HepG2 (cell line): ENCODE measurements at regions not wholly inside any gene's neighbourhood (a gene's known extent, or its start where the extent isn't known, plus 50 kb on each side); places are given as distances from the start of the nearest gene placed in this dataset.

ENCODE experiments used
- ATAC-seq: fragments of 200-7000 bp; cut with Tn5 transposase; 3 replicates; pipeline ENCODE4 v1.9.1; 2020; ENCODE audit warnings: mild to moderate bottlenecking, moderate library complexity
- BruUV-seq: library from RNA; stranded (reverse); fragments of 400-500 nt; replicated peaks from 2 replicates; lab custom pipeline; 2021; lab: Mats Ljungman, UMichigan
- CTCF ChIA-PET: fragments of 300-600 bp; formaldehyde crosslinking; extraction: SDS; loops from one replicate; lab custom pipeline; 2021; ENCODE audit warnings: low total read pairs, inconsistent platforms, low intra/inter-chr PET ratio; lab: Yijun Ruan, JAX
- POLR2A ChIA-PET: fragments of 350-600 bp; sonication (Branson Sonifier 250); formaldehyde crosslinking; loops from one replicate; lab custom pipeline; 2020; ENCODE audit warnings: antibody characterized with exemption, inconsistent platforms; lab: Yijun Ruan, JAX
- DNase-seq: peaks from one replicate; pipeline ENCODE4 v3.0.0-alpha.2; 2015; ENCODE audit warnings: low spot score
- FAIRE-seq: peaks from 3 replicates; lab custom pipeline; 2011; peaks lifted over from hg19 to GRCh38; lab: Jason Lieb, UNC
- H2AFZ ChIP-seq: one replicate; pipeline ENCODE4 v1.6.1; 2011; ENCODE audit warnings: low read length, inconsistent platforms
- H3K27ac ChIP-seq: fragments of 300-600 bp; 3 replicates; pipeline ENCODE4 v1.8.0; 2011; ENCODE audit warnings: mixed run types, mild to moderate bottlenecking, mixed read lengths, low read length, inconsistent platforms; ENCODE audit not compliant: insufficient read depth; ENCODE audit errors: extremely low read length
- H3K27me3 ChIP-seq, 2 experiments: fragments of 200-600 bp in 1 of 2; 2 replicates in 1 of 2; 3 replicates in 1 of 2; pipeline versions ENCODE4 v1.6.0 to v1.8.0; 2011; ENCODE audit warnings: low read length in 2 of 2, mild to moderate bottlenecking in 2 of 2, moderate library complexity in 2 of 2, inconsistent platforms in 1 of 2; ENCODE audit not compliant: insufficient read depth in 2 of 2, control insufficient read depth in 1 of 2
- H3K36me3 ChIP-seq, 2 experiments: fragments of 200-600 bp in 1 of 2; replicated peaks in 1 of 2; 2 replicates in 1 of 2; 3 replicates in 1 of 2; pipeline versions ENCODE4 v1.5.1 to v1.8.0; 2011; ENCODE audit warnings: low read length in 2 of 2, inconsistent platforms in 1 of 2; ENCODE audit not compliant: insufficient read depth in 2 of 2, control insufficient read depth in 1 of 2
- H3K4me1 ChIP-seq: 2 replicates; pipeline ENCODE4 v1.5.1; 2012; ENCODE audit warnings: low read length, inconsistent platforms; ENCODE audit not compliant: insufficient read depth
- H3K4me2 ChIP-seq: 2 replicates; pipeline ENCODE4 v1.6.0; 2011; ENCODE audit warnings: low read depth, low read length, inconsistent platforms
- H3K4me3 ChIP-seq, 3 experiments: fragments of 200-600 bp in 1 of 3; sonication (generic), shearing (Covaris generic) in 1 of 3; replicated peaks in 1 of 3; 2 replicates each; pipeline ENCODE4 v1.5.1; 2011 to 2016; ENCODE audit warnings: low read length in 3 of 3, inconsistent platforms in 2 of 3, low read depth in 2 of 3, mild to moderate bottlenecking in 2 of 3, control low read depth in 1 of 3, mixed read lengths in 1 of 3; ENCODE audit not compliant: insufficient read depth in 1 of 3
- H3K79me2 ChIP-seq: one replicate; pipeline ENCODE4 v1.6.1; 2011; ENCODE audit warnings: low read length, inconsistent platforms; ENCODE audit not compliant: insufficient read depth
- H3K9ac ChIP-seq: 2 replicates; pipeline ENCODE4 v1.6.0; 2011; ENCODE audit warnings: mild to moderate bottlenecking, low read depth, low read length, inconsistent platforms; ENCODE audit not compliant: insufficient read depth
- H3K9me3 ChIP-seq: 2 replicates; pipeline ENCODE4 v1.5.1; 2012; ENCODE audit warnings: mild to moderate bottlenecking, low read length
- H4K20me1 ChIP-seq: 2 replicates; pipeline ENCODE4 v1.6.0; 2011; ENCODE audit warnings: inconsistent platforms, mild to moderate bottlenecking, low read length, moderate library complexity; ENCODE audit not compliant: insufficient read depth
- ATF1 ChIP-seq: IDR thresholded peaks from 2 replicates; pipeline ENCODE4 v1.6.1; 2016; ENCODE audit warnings: mild to moderate bottlenecking, control low read depth
- CCDC6 ChIP-seq: sonication (generic); formaldehyde crosslinking; IDR thresholded peaks from 2 replicates; pipeline ENCODE4 v1.8.1; 2022; ENCODE audit warnings: mild to moderate bottlenecking, missing genetic modification reagents, moderate library complexity
- DNMT1 ChIP-seq: sonication (generic); formaldehyde crosslinking; IDR thresholded peaks from 2 replicates; pipeline ENCODE4 v1.5.1; 2020; ENCODE audit warnings: mild to moderate bottlenecking, missing genetic modification reagents
- EHMT2 ChIP-seq: fragments of 200-600 bp; sonication (generic); IDR thresholded peaks from 2 replicates; pipeline ENCODE4 v1.7.0; 2017; ENCODE audit warnings: antibody characterized with exemption, low read depth, low read length, borderline replicate concordance
- FOSL2 ChIP-seq: sonication (generic); formaldehyde crosslinking; IDR thresholded peaks from 2 replicates; pipeline ENCODE4 v1.4.0; 2020; ENCODE audit warnings: missing genetic modification reagents
- HHEX ChIP-seq: IDR thresholded peaks from 2 replicates; pipeline ENCODE4 v1.6.1; 2016; ENCODE audit warnings: control low read depth
- IRF2 ChIP-seq: IDR thresholded peaks from 2 replicates; pipeline ENCODE4 v1.6.1; 2018; ENCODE audit warnings: missing genetic modification reagents, missing compliant biosample characterization
- NFATC3 ChIP-seq: sonication (generic); formaldehyde crosslinking; IDR thresholded peaks from 2 replicates; pipeline ENCODE4 v1.5.1; 2020; ENCODE audit warnings: mild to moderate bottlenecking, missing genetic modification reagents
- YEATS4 ChIP-seq: sonication (generic); formaldehyde crosslinking; IDR thresholded peaks from 2 replicates; pipeline ENCODE4 v1.4.0; 2020; ENCODE audit warnings: missing genetic modification reagents, borderline replicate concordance
- ZBTB21 ChIP-seq: sonication (generic); formaldehyde crosslinking; IDR thresholded peaks from 2 replicates; pipeline ENCODE4 v1.4.0; 2020; ENCODE audit warnings: missing genetic modification reagents
- ZNF121 ChIP-seq: sonication (generic); formaldehyde crosslinking; IDR thresholded peaks from 2 replicates; pipeline ENCODE4 v1.5.0; 2020; ENCODE audit warnings: mild to moderate bottlenecking, missing genetic modification reagents
- ZNF496 ChIP-seq: sonication (generic); formaldehyde crosslinking; IDR thresholded peaks from 2 replicates; pipeline ENCODE4 v1.8.1; 2023; ENCODE audit warnings: mild to moderate bottlenecking, moderate library complexity, missing genetic modification reagents; ENCODE audit not compliant: insufficient replicate concordance
- ZNF501 ChIP-seq: sonication (generic); formaldehyde crosslinking; IDR thresholded peaks from 2 replicates; pipeline ENCODE4 v1.5.1; 2020; ENCODE audit warnings: mild to moderate bottlenecking, moderate library complexity, missing genetic modification reagents
- ZNF878 ChIP-seq: sonication (generic); formaldehyde crosslinking; IDR thresholded peaks from 2 replicates; pipeline ENCODE4 v1.8.1; 2023; ENCODE audit warnings: mild to moderate bottlenecking, missing genetic modification reagents, moderate library complexity
- WGBS: methylation state at CpG from one replicate; pipeline ENCODE4 v1.1.6; 2017; ENCODE audit warnings: low lambda C conversion rate; 5-methylcytosine and 5-hydroxymethylcytosine counted together
- in situ Hi-C: cut with HindIII; loops from 2 replicates; pipeline ENCODE4 v1.10.0; 2017; ENCODE audit warnings: low pct_unique_long_range_greater_than_20kb; ENCODE audit not compliant: extremely low pct_ligation_motif_present
- intact Hi-C: fragments of 100-400 bp; cut with micrococcal nuclease; formaldehyde crosslinking; loops from one replicate; pipeline ENCODE4 v1.10.0; 2022; ENCODE audit not compliant: unreplicated experiment
- TF ChIP-seq, protein P1 (sequence below): sonication (generic); formaldehyde crosslinking; IDR thresholded peaks from 2 replicates; pipeline ENCODE4 v1.5.0; 2020; ENCODE audit warnings: missing genetic modification reagents, mild to moderate bottlenecking, borderline replicate concordance
- TF ChIP-seq, protein P2 (sequence below): sonication (generic); formaldehyde crosslinking; IDR thresholded peaks from 2 replicates; pipeline ENCODE4 v1.5.1; 2020; ENCODE audit warnings: missing genetic modification reagents, mild to moderate bottlenecking, borderline replicate concordance
- TF ChIP-seq, protein P3 (sequence below): sonication (generic); formaldehyde crosslinking; IDR thresholded peaks from 2 replicates; pipeline ENCODE4 v1.5.0; 2020; ENCODE audit warnings: missing genetic modification reagents
- TF ChIP-seq, protein P4 (sequence below): sonication (generic); formaldehyde crosslinking; conservative IDR thresholded peaks from 2 replicates; pipeline ENCODE4 v1.4.0; 2020; ENCODE audit warnings: missing genetic modification reagents
- TF ChIP-seq, protein P5 (sequence below): IDR thresholded peaks from 2 replicates; pipeline ENCODE4 v1.6.1; 2016; ENCODE audit warnings: missing compliant biosample characterization, missing genetic modification reagents, borderline replicate concordance

DNA sequence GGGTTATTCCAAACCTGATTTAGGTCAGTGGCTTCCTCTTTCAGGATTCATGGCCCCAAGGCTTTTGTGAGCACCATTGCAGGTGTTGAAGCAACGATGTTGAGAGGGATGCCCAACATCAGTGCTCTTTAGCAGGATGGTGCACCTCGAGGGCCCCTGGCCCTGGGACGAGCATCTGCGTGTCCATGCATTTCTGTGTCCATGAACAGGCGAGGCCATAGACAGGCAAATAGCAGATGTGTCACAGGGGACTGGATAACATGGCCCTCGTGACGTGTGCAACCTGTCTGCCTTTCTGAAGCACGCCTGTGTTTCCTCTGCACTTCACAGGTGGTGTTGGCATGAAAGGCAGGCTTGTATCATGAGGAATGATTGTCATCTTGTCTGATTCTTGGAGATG is 132.3 kb downstream of the SNRPN start:
- intact Hi-C loops: no loop called here
- H3K4me2 ChIP-seq: no peak overlapping the region
- in situ Hi-C loops: no loop called here
- ChIA-PET CTCF (no interaction called here), POLR2A (no interaction called here)
- H2AFZ ChIP-seq: no peak overlapping the region
- H3K9me3 ChIP-seq: peaks cover 93% of the 10 kb centered on the region
- H3K79me2 ChIP-seq: no peaks in the 10 kb centered on the region
- WGBS: 50% methylated on average over 1 of the region's 8 CpGs
- no peak for TF ChIP-seq ZNF121 (CRISPR knock-in tag)
- TF ChIP-seq, protein P1, sequence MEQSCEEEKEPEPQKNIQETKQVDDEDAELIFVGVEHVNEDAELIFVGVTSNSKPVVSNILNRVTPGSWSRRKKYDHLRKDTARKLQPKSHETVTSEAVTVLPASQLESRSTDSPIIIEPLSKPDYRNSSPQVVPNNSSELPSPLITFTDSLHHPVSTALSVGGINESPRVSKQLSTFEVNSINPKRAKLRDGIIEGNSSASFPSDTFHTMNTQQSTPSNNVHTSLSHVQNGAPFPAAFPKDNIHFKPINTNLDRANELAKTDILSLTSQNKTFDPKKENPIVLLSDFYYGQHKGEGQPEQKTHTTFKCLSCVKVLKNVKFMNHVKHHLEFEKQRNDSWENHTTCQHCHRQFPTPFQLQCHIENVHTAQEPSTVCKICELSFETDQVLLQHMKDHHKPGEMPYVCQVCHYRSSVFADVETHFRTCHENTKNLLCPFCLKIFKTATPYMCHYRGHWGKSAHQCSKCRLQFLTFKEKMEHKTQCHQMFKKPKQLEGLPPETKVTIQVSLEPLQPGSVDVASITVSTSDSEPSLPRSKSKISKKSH: no peak
- no peak for TF ChIP-seq ZNF501 (CRISPR knock-in tag)
- TF ChIP-seq HHEX (CRISPR knock-in tag): no peak
- TF ChIP-seq, protein P2, sequence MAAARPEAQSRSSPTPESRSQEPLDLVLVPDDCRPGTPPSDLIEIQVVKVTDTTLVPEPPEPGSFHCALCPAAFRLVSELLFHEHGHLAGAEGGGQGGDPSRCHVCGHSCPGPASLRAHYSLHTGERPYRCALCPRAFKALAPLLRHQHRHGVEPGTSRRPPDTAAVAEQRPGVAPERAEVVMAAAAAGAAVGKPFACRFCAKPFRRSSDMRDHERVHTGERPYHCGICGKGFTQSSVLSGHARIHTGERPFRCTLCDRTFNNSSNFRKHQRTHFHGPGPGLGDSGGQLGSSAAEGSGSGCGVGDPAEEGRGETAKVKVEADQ (CRISPR knock-in tag): no peak
- no peak for TF ChIP-seq CCDC6 (CRISPR knock-in tag)
- TF ChIP-seq, protein P3, sequence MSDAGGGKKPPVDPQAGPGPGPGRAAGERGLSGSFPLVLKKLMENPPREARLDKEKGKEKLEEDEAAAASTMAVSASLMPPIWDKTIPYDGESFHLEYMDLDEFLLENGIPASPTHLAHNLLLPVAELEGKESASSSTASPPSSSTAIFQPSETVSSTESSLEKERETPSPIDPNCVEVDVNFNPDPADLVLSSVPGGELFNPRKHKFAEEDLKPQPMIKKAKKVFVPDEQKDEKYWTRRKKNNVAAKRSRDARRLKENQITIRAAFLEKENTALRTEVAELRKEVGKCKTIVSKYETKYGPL (CRISPR knock-in tag): no peak
- no peak for TF ChIP-seq ZBTB21 (CRISPR knock-in tag)
- TF ChIP-seq EHMT2: no peak
- TF ChIP-seq ATF1 (CRISPR knock-in tag): no peak
- no peak for TF ChIP-seq YEATS4
- TF ChIP-seq ZNF878: no peak
- TF ChIP-seq NFATC3: no peak
- no peak for TF ChIP-seq DNMT1
- TF ChIP-seq FOSL2 (CRISPR knock-in tag): no peak
- no peak for TF ChIP-seq IRF2 (CRISPR knock-in tag)
- TF ChIP-seq ZNF496 (CRISPR knock-in tag): no peak
- TF ChIP-seq, protein P4, sequence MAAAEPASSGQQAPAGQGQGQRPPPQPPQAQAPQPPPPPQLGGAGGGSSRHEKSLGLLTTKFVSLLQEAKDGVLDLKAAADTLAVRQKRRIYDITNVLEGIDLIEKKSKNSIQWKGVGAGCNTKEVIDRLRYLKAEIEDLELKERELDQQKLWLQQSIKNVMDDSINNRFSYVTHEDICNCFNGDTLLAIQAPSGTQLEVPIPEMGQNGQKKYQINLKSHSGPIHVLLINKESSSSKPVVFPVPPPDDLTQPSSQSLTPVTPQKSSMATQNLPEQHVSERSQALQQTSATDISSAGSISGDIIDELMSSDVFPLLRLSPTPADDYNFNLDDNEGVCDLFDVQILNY (CRISPR knock-in tag): no peak
- TF ChIP-seq, protein P5, sequence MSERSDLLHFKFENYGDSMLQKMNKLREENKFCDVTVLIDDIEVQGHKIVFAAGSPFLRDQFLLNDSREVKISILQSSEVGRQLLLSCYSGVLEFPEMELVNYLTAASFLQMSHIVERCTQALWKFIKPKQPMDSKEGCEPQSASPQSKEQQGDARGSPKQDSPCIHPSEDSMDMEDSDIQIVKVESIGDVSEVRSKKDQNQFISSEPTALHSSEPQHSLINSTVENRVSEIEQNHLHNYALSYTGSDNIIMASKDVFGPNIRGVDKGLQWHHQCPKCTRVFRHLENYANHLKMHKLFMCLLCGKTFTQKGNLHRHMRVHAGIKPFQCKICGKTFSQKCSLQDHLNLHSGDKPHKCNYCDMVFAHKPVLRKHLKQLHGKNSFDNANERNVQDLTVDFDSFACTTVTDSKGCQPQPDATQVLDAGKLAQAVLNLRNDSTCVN (CRISPR knock-in tag): no peak
- H3K4me1 ChIP-seq: no peaks in the 10 kb centered on the region
- ATAC-seq (no peak), DNase-seq (no peak), FAIRE-seq (no peak)
- no peaks in the 10 kb centered on the region for H4K20me1 ChIP-seq
- peaks cover 23 to 66% of the 10 kb centered on the region in 2 experiments for H3K36me3 ChIP-seq
- no peak overlapping the region for H3K27ac ChIP-seq
- no peaks in the 10 kb centered on the region for H3K27me3 ChIP-seq
- no TSS peak for BruUV-seq
- no peak overlapping the region for H3K9ac ChIP-seq
- no peak overlapping the region for H3K4me3 ChIP-seq
